Tongue (tissue), 1 donor: ENCODE measurements at regions not wholly inside any gene's neighbourhood (a gene's known extent, or its start where the extent isn't known, plus 50 kb on each side); places are given as distances from the start of the nearest gene placed in this dataset. TPM values are rescaled to one million over a fixed set of nuclear protein-coding genes. Genes with fewer than 3 reads are reported as not detected.
A peak's percentile ranks its signal among the peaks of the same experiment; 100 is the strongest.

Source experiments
- small RNA-seq: library from RNA; depleted of rRNA; stranded (forward); fragments of <200 nt; gene quantifications from one replicate; pipeline ENCODE3, GENCODE V24; 2014; ENCODE audit warnings: low replicate concordance

Small RNA genes lying in the stretch of these regions (small RNA-seq; reads per million reads assigned to genes)
- gene RNU1-89P: 0.27 reads per million, percentile 47 among the genes with 10 or more reads in this experiment
- gene SERF1AP1: not detected
